ENCODE measurements at regions not wholly inside any gene's neighbourhood (a gene's known extent, or its start where the extent isn't known, plus 50 kb on each side); places are given as distances from the start of the nearest gene placed in this dataset.

GRCh38 chr9:2338777-2339365, 282.7 kb upstream of the VLDLR start (continued):
- TF ChIP-seq EZH2phosphoT487 (IDR thresholded peaks at IDR 0.05; ENCODE audit: unreplicated experiment) (no peak), JUNB (IDR thresholded peaks at IDR 0.05; ENCODE audit: unreplicated experiment) (no peak)
- TF ChIP-seq, protein P1, sequence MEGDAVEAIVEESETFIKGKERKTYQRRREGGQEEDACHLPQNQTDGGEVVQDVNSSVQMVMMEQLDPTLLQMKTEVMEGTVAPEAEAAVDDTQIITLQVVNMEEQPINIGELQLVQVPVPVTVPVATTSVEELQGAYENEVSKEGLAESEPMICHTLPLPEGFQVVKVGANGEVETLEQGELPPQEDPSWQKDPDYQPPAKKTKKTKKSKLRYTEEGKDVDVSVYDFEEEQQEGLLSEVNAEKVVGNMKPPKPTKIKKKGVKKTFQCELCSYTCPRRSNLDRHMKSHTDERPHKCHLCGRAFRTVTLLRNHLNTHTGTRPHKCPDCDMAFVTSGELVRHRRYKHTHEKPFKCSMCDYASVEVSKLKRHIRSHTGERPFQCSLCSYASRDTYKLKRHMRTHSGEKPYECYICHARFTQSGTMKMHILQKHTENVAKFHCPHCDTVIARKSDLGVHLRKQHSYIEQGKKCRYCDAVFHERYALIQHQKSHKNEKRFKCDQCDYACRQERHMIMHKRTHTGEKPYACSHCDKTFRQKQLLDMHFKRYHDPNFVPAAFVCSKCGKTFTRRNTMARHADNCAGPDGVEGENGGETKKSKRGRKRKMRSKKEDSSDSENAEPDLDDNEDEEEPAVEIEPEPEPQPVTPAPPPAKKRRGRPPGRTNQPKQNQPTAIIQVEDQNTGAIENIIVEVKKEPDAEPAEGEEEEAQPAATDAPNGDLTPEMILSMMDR (conservative IDR thresholded peaks at IDR 0.05; ENCODE audit: low read depth in 2 of 2), result no peak

GRCh38 chr9:2339416-2339815, 282.2 kb upstream of the VLDLR start:
- Histone ChIP-seq H3K36me3 (ENCODE audit: insufficient read depth) (no peaks in the 10 kb centered on the region), H3F3A (replicated peaks; ENCODE audit: low read depth) (no peaks in the 10 kb centered on the region), H3K27me3 (ENCODE audit: insufficient read depth) (no peaks in the 10 kb centered on the region), H2AFZ (no peak overlapping the region), H3K9me2 (ENCODE audit: insufficient read depth) (peaks cover 44% of the 10 kb centered on the region), H3K4me3 (no peak overlapping the region), H3K4me2 (no peak overlapping the region), H3K27ac (ENCODE audit: low read depth) (no peak overlapping the region), H3K79me2 (replicated peaks; ENCODE audit: insufficient read depth) (no peaks in the 10 kb centered on the region), H4K20me1 (replicated peaks; ENCODE audit: insufficient read depth) (no peaks in the 10 kb centered on the region), H3K4me1 (ENCODE audit: insufficient read depth) (no peaks in the 10 kb centered on the region)
- no peaks in the 10 kb centered on the region for H3K36me3 Mint-ChIP-seq (ENCODE audit: low read depth)
- H3K9me3 Mint-ChIP-seq, result no peaks in the 10 kb centered on the region
- DNase-seq (ENCODE audit: low spot score) (no peak), ATAC-seq (no peak)
- no peaks in the 10 kb centered on the region for H3K4me1 Mint-ChIP-seq
- peaks cover 1% of the 10 kb centered on the region for H3K27me3 Mint-ChIP-seq (ENCODE audit: insufficient read depth, low read depth, poor library complexity)
- H3K4me3 Mint-ChIP-seq, result no peak overlapping the region
- H3K27ac Mint-ChIP-seq, result no peak overlapping the region
- TF ChIP-seq, protein P2, sequence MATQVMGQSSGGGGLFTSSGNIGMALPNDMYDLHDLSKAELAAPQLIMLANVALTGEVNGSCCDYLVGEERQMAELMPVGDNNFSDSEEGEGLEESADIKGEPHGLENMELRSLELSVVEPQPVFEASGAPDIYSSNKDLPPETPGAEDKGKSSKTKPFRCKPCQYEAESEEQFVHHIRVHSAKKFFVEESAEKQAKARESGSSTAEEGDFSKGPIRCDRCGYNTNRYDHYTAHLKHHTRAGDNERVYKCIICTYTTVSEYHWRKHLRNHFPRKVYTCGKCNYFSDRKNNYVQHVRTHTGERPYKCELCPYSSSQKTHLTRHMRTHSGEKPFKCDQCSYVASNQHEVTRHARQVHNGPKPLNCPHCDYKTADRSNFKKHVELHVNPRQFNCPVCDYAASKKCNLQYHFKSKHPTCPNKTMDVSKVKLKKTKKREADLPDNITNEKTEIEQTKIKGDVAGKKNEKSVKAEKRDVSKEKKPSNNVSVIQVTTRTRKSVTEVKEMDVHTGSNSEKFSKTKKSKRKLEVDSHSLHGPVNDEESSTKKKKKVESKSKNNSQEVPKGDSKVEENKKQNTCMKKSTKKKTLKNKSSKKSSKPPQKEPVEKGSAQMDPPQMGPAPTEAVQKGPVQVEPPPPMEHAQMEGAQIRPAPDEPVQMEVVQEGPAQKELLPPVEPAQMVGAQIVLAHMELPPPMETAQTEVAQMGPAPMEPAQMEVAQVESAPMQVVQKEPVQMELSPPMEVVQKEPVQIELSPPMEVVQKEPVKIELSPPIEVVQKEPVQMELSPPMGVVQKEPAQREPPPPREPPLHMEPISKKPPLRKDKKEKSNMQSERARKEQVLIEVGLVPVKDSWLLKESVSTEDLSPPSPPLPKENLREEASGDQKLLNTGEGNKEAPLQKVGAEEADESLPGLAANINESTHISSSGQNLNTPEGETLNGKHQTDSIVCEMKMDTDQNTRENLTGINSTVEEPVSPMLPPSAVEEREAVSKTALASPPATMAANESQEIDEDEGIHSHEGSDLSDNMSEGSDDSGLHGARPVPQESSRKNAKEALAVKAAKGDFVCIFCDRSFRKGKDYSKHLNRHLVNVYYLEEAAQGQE (IDR thresholded peaks at IDR 0.05; ENCODE audit: unreplicated experiment), result no peak
- no peak for TF ChIP-seq NANOG (IDR thresholded peaks at IDR 0.05; ENCODE audit: borderline replicate concordance)
- TF ChIP-seq, protein P1 (conservative IDR thresholded peaks at IDR 0.05; ENCODE audit: low read depth in 2 of 2), result no peak
- no peak for TF ChIP-seq EZH2phosphoT487 (IDR thresholded peaks at IDR 0.05; ENCODE audit: unreplicated experiment)
- TF ChIP-seq ZNF331 (CRISPR knock-in tag; IDR thresholded peaks at IDR 0.05; ENCODE audit: low read depth), result no peak
- TF ChIP-seq, protein P3, sequence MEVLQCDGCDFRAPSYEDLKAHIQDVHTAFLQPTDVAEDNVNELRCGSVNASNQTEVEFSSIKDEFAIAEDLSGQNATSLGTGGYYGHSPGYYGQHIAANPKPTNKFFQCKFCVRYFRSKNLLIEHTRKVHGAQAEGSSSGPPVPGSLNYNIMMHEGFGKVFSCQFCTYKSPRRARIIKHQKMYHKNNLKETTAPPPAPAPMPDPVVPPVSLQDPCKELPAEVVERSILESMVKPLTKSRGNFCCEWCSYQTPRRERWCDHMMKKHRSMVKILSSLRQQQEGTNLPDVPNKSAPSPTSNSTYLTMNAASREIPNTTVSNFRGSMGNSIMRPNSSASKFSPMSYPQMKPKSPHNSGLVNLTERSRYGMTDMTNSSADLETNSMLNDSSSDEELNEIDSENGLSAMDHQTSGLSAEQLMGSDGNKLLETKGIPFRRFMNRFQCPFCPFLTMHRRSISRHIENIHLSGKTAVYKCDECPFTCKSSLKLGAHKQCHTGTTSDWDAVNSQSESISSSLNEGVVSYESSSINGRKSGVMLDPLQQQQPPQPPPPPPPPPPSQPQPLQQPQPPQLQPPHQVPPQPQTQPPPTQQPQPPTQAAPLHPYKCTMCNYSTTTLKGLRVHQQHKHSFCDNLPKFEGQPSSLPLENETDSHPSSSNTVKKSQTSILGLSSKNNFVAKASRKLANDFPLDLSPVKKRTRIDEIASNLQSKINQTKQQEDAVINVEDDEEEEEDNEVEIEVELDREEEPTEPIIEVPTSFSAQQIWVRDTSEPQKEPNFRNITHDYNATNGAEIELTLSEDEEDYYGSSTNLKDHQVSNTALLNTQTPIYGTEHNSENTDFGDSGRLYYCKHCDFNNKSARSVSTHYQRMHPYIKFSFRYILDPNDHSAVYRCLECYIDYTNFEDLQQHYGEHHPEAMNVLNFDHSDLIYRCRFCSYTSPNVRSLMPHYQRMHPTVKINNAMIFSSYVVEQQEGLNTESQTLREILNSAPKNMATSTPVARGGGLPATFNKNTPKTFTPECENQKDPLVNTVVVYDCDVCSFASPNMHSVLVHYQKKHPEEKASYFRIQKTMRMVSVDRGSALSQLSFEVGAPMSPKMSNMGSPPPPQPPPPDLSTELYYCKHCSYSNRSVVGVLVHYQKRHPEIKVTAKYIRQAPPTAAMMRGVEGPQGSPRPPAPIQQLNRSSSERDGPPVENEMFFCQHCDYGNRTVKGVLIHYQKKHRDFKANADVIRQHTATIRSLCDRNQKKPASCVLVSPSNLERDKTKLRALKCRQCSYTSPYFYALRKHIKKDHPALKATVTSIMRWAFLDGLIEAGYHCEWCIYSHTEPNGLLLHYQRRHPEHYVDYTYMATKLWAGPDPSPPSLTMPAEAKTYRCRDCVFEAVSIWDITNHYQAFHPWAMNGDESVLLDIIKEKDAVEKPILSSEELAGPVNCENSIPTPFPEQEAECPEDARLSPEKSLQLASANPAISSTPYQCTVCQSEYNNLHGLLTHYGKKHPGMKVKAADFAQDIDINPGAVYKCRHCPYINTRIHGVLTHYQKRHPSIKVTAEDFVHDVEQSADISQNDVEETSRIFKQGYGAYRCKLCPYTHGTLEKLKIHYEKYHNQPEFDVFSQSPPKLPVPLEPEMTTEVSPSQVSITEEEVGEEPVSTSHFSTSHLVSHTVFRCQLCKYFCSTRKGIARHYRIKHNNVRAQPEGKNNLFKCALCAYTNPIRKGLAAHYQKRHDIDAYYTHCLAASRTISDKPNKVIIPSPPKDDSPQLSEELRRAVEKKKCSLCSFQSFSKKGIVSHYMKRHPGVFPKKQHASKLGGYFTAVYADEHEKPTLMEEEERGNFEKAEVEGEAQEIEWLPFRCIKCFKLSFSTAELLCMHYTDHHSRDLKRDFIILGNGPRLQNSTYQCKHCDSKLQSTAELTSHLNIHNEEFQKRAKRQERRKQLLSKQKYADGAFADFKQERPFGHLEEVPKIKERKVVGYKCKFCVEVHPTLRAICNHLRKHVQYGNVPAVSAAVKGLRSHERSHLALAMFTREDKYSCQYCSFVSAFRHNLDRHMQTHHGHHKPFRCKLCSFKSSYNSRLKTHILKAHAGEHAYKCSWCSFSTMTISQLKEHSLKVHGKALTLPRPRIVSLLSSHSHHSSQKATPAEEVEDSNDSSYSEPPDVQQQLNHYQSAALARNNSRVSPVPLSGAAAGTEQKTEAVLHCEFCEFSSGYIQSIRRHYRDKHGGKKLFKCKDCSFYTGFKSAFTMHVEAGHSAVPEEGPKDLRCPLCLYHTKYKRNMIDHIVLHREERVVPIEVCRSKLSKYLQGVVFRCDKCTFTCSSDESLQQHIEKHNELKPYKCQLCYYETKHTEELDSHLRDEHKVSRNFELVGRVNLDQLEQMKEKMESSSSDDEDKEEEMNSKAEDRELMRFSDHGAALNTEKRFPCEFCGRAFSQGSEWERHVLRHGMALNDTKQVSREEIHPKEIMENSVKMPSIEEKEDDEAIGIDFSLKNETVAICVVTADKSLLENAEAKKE (CRISPR knock-in tag; IDR thresholded peaks at IDR 0.05), result no peak
- TF ChIP-seq JUNB (IDR thresholded peaks at IDR 0.05; ENCODE audit: unreplicated experiment), result no peak
- TF ChIP-seq CREB1 (CRISPR knock-in tag; IDR thresholded peaks at IDR 0.05; ENCODE audit: low read depth), result no peak
- no peak for TF ChIP-seq ZNF114 (CRISPR knock-in tag; IDR thresholded peaks at IDR 0.05)
- TF ChIP-seq POLR2AphosphoS5 (IDR thresholded peaks at IDR 0.05; ENCODE audit: low read depth), result no peak
- TF ChIP-seq EZH2 (IDR thresholded peaks at IDR 0.05; ENCODE audit: low read depth, unreplicated experiment), result no peak
